DOHH2 (cell line): ENCODE measurements at regions not wholly inside any gene's neighbourhood (a gene's known extent, or its start where the extent isn't known, plus 50 kb on each side); places are given as distances from the start of the nearest gene placed in this dataset.

Source experiments
- H3F3A ChIP-seq: fragments of 200-600 bp; sonication (generic), shearing (Covaris generic); 2 replicates; pipeline ENCODE4 v1.6.0; 2016; ENCODE audit warnings: antibody characterized with exemption, mild to moderate bottlenecking; ENCODE audit not compliant: control insufficient read depth, insufficient read depth
- H3K27ac ChIP-seq: fragments of 200-600 bp; sonication (generic); 2 replicates; pipeline ENCODE4 v1.5.1; 2014; ENCODE audit warnings: low read depth, mild to moderate bottlenecking, low read length, moderate library complexity
- H3K27me3 ChIP-seq: fragments of 200-600 bp; sonication (generic); 2 replicates; pipeline ENCODE4 v1.6.1; 2014; ENCODE audit warnings: mild to moderate bottlenecking, low read length, mixed read lengths; ENCODE audit not compliant: control insufficient read depth
- H3K36me3 ChIP-seq: fragments of 200-600 bp; sonication (generic); 2 replicates; pipeline ENCODE4 v1.6.1; 2014; ENCODE audit warnings: mild to moderate bottlenecking, low read length, moderate library complexity, mixed read lengths; ENCODE audit not compliant: control insufficient read depth
- H3K4me1 ChIP-seq: fragments of 200-600 bp; sonication (generic); 2 replicates; pipeline ENCODE4 v1.6.1; 2014; ENCODE audit warnings: mild to moderate bottlenecking, low read length, mixed read lengths; ENCODE audit not compliant: control insufficient read depth
- H3K4me2 ChIP-seq: fragments of 200-600 bp; sonication (generic); 2 replicates; pipeline ENCODE4 v1.6.0; 2014; ENCODE audit warnings: mild to moderate bottlenecking, low read length, moderate library complexity
- H3K4me3 ChIP-seq: fragments of 200-600 bp; sonication (generic); 2 replicates; pipeline ENCODE4 v1.5.1; 2014; ENCODE audit warnings: mild to moderate bottlenecking, low read length, mixed read lengths
- H3K79me2 ChIP-seq: fragments of 200-600 bp; sonication (generic); 2 replicates; pipeline ENCODE4 v1.6.1; 2014; ENCODE audit warnings: mild to moderate bottlenecking, low read length, mixed read lengths; ENCODE audit not compliant: control insufficient read depth
- H3K9me2 ChIP-seq: fragments of 200-600 bp; sonication (generic); replicated peaks from 2 replicates; pipeline ENCODE4 v1.6.1; 2014; ENCODE audit warnings: mild to moderate bottlenecking, low read length, mixed read lengths; ENCODE audit not compliant: control insufficient read depth
- H3K9me3 ChIP-seq: fragments of 200-600 bp; sonication (generic); 2 replicates; pipeline ENCODE4 v1.6.1; 2014; ENCODE audit warnings: antibody characterized with exemption, low read length, mixed read lengths; ENCODE audit not compliant: control insufficient read depth, insufficient read depth
- H4K20me1 ChIP-seq: fragments of 200-600 bp; sonication (generic); 2 replicates; pipeline ENCODE4 v1.6.0; 2014; ENCODE audit warnings: low read depth, mild to moderate bottlenecking, antibody characterized with exemption, low read length, moderate library complexity; ENCODE audit not compliant: control insufficient read depth, insufficient read depth
- CTCF ChIP-seq: fragments of 200-600 bp; sonication (generic); IDR thresholded peaks from one replicate; pipeline ENCODE4 v1.5.1; 2014; ENCODE audit warnings: antibody characterized with exemption, mild to moderate bottlenecking, low read depth, low read length; ENCODE audit not compliant: poor library complexity, severe bottlenecking
- EZH2phosphoT487 ChIP-seq: fragments of 200-600 bp; sonication (generic); IDR thresholded peaks from 2 replicates; pipeline ENCODE4 v1.6.1; 2017; ENCODE audit warnings: borderline replicate concordance, mild to moderate bottlenecking, antibody characterized with exemption, low read length, moderate library complexity, mixed read lengths

DNA sequence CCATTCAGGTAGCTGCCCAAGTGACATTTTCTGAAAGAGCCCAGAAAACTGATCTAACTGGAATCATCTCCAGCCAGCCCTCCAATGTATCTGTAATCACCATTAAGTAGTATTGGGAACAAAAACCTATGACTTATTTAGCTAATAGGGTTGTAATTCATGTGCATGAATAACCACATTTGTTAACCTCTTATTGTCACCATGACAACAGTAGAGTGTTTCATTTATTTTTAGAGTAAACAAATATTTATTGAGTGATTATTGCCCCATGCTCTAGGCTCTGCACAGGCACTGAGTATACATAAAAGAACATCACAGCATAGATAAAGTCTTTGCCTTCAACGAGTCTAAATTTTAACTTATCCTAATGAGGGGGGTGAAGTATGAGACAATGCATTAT is 265.4 kb upstream of the UBE2E3 start:
- H3K79me2 ChIP-seq, result no peaks in the 10 kb centered on the region
- no peaks in the 10 kb centered on the region for H3K9me3 ChIP-seq
- H3K36me3 ChIP-seq, result no peaks in the 10 kb centered on the region
- no peak overlapping the region for H3K27ac ChIP-seq
- no peaks in the 10 kb centered on the region for H3K27me3 ChIP-seq
- no peaks in the 10 kb centered on the region for H3F3A ChIP-seq
- no peak overlapping the region for H3K4me2 ChIP-seq
- no peak overlapping the region for H3K4me3 ChIP-seq
- H4K20me1 ChIP-seq, result no peaks in the 10 kb centered on the region
- H3K9me2 ChIP-seq, result no peaks in the 10 kb centered on the region
- H3K4me1 ChIP-seq, result no peaks in the 10 kb centered on the region
- no peak for TF ChIP-seq CTCF
- no peak for TF ChIP-seq EZH2phosphoT487

DNA sequence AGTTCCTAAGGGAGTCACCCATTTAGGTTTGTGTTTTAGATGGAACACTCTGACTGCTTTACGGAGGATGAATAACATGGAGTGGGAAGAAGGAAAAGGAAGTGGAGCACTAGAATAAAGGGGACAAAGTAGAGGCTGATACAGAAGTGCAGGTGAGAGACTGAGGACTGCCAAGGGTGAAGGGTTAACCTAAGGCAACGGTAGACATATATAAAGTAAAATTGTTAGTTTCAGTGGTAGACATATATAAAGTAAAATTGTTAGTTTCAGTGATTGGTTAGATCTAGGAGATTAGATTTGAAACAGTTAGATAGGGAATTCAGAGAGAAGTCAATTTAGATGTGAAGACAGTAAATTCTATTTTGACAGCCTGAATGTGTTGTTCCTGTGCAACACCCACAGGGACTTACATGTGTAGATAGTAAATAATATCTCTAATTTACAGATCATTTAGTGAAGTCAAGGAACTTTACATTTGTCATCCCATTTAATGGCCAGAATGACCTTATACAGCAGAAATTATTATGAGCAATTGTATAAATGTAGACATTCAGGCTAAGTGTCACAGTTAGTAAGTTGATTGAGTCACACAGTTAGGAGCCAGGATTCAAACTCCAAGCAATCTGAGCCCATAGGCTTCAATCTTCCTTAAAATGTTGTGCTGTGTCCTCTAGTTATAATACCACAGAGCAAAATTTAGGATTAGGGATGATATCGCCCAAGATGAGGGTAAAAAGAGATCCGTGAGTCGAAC is 270.8 kb upstream of the UBE2E3 start:
- H3K9me2 ChIP-seq, result no peaks in the 10 kb centered on the region
- no peak overlapping the region for H3K27ac ChIP-seq
- H3F3A ChIP-seq, result no peaks in the 10 kb centered on the region
- H3K4me2 ChIP-seq, result no peak overlapping the region
- no peak overlapping the region for H3K4me3 ChIP-seq
- H3K27me3 ChIP-seq, result no peaks in the 10 kb centered on the region
- H4K20me1 ChIP-seq, result no peaks in the 10 kb centered on the region
- TF ChIP-seq CTCF, result no peak
- TF ChIP-seq EZH2phosphoT487, result no peak
- no peaks in the 10 kb centered on the region for H3K36me3 ChIP-seq
- no peaks in the 10 kb centered on the region for H3K4me1 ChIP-seq
- H3K9me3 ChIP-seq, result no peaks in the 10 kb centered on the region
- no peaks in the 10 kb centered on the region for H3K79me2 ChIP-seq

DNA sequence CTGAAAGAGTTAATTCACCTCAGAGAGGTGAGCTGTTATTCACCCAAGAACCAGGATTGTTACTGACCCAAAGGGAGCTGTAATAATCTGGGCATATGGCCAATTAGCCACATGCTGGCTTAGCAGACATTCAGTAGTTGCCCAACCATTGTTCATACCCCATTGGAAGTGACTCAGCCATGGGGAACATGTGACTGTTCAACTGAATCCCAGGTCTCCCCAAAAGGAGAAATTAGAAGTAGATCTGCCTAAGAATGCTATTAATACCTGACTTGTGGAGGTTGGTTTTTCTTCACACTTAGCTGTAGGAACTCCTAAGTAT is 272.6 kb upstream of the UBE2E3 start:
- Histone ChIP-seq H3K27ac (no peak overlapping the region), H3K9me3 (no peaks in the 10 kb centered on the region), H3K4me2 (no peak overlapping the region), H4K20me1 (no peaks in the 10 kb centered on the region), H3K4me3 (no peak overlapping the region), H3F3A (no peaks in the 10 kb centered on the region), H3K36me3 (no peaks in the 10 kb centered on the region), H3K79me2 (no peaks in the 10 kb centered on the region), H3K4me1 (no peaks in the 10 kb centered on the region), H3K27me3 (no peaks in the 10 kb centered on the region), H3K9me2 (no peaks in the 10 kb centered on the region)
- TF ChIP-seq CTCF (no peak), EZH2phosphoT487 (no peak)
